ENCODE measurements at regions not wholly inside any gene's neighbourhood (a gene's known extent, or its start where the extent isn't known, plus 50 kb on each side); places are given as distances from the start of the nearest gene placed in this dataset.
A peak's percentile ranks its signal among the peaks of the same experiment; 100 is the strongest.
"Not testable (repeated sequence)": the region's sequence is repeated elsewhere in the genome, so short reads cannot be mapped to it uniquely, and the experiment has no call there.

- DNase-seq (ENCODE audit: low spot score), result peak; percentile 36
Measured at GRCh38 chr10:33861016-33861704, 526.7 kb upstream of the NRP1 start.

- no peak for DNase-seq (ENCODE audit: low spot score)
Measured at GRCh38 chr10:33860552-33860951, 526.1 kb upstream of the NRP1 start.

GRCh38 chr10:33859319-33860022 is 525.0 kb upstream of the NRP1 start:
- DNase-seq (ENCODE audit: low spot score), result no peak

- DNase-seq (ENCODE audit: low spot score), result no peak
Measured at GRCh38 chr10:33858326-33858725, 523.9 kb upstream of the NRP1 start.

- not testable (repeated sequence) for DNase-seq (ENCODE audit: low spot score)
Measured at GRCh38 chr10:33853221-33853620, 518.8 kb upstream of the NRP1 start.

GRCh38 chr10:33843379-33843778 is 508.9 kb upstream of the NRP1 start:
- no peak for DNase-seq (ENCODE audit: low spot score)

GRCh38 chr10:33841678-33842077 is 507.2 kb upstream of the NRP1 start:
- no peak for DNase-seq (ENCODE audit: low spot score)

GRCh38 chr10:33838731-33839130 is 504.3 kb upstream of the NRP1 start:
- DNase-seq (ENCODE audit: low spot score), result no peak

GRCh38 chr10:33837736-33838135 is 503.3 kb upstream of the NRP1 start:
- no peak for DNase-seq (ENCODE audit: low spot score)

GRCh38 chr10:33835556-33835955 is 501.1 kb upstream of the NRP1 start:
- no peak for DNase-seq (ENCODE audit: low spot score)

- no peak for DNase-seq (ENCODE audit: low spot score)
Measured at GRCh38 chr10:33833566-33833965, 499.1 kb upstream of the NRP1 start.

- DNase-seq (ENCODE audit: low spot score), result no peak
Measured at GRCh38 chr10:33832124-33832787, 497.8 kb upstream of the NRP1 start.

- DNase-seq (ENCODE audit: low spot score), result no peak
Measured at GRCh38 chr10:33831591-33831990, 497.1 kb upstream of the NRP1 start.

- DNase-seq (ENCODE audit: low spot score), result not testable (repeated sequence)
Measured at GRCh38 chr10:33829899-33830298, 495.4 kb upstream of the NRP1 start.

GRCh38 chr10:33828592-33828991 is 494.1 kb upstream of the NRP1 start:
- DNase-seq (ENCODE audit: low spot score), result no peak

- DNase-seq (ENCODE audit: low spot score), result no peak
Measured at GRCh38 chr10:33826186-33826585, 491.7 kb upstream of the NRP1 start.

- no peak for DNase-seq (ENCODE audit: low spot score)
Measured at GRCh38 chr10:33822774-33823173, 488.3 kb upstream of the NRP1 start.

GRCh38 chr10:33820531-33820930 is 486.1 kb upstream of the NRP1 start:
- no peak for DNase-seq (ENCODE audit: low spot score)

GRCh38 chr10:33819206-33819605 is 484.7 kb upstream of the NRP1 start:
- DNase-seq (ENCODE audit: low spot score), result peak; percentile 29

- no peak for DNase-seq (ENCODE audit: low spot score)
Measured at GRCh38 chr10:33818343-33818742, 483.9 kb upstream of the NRP1 start.

GRCh38 chr10:33817605-33818004 is 483.1 kb upstream of the NRP1 start:
- DNase-seq (ENCODE audit: low spot score), result no peak

- DNase-seq (ENCODE audit: low spot score), result no peak
Measured at GRCh38 chr10:33815776-33816175, 481.3 kb upstream of the NRP1 start.

- DNase-seq (ENCODE audit: low spot score), result no peak
Measured at GRCh38 chr10:33813871-33814270, 479.4 kb upstream of the NRP1 start.

All from AG20443 (cell line).